GM21576 (cell line): ENCODE measurements at regions not wholly inside any gene's neighbourhood (a gene's known extent, or its start where the extent isn't known, plus 50 kb on each side); places are given as distances from the start of the nearest gene placed in this dataset.

Source experiments
- ATAC-seq: cut with Tn5 transposase; IDR thresholded peaks from one replicate; pipeline ENCODE4 v1.9.1; 2021; ENCODE audit warnings: mild to moderate bottlenecking, moderate library complexity; ENCODE audit not compliant: unreplicated experiment

GRCh38 chr2:144333143-144333555 lies 186.8 kb downstream of the ZEB2 start:
- ATAC-seq, result no peak

- peak; percentile 88 for ATAC-seq
Observed at GRCh38 chr2:144332356-144333142, 187.4 kb downstream of the ZEB2 start.

- peak; percentile 65 for ATAC-seq
Observed at GRCh38 chr2:144331674-144332355, 188.1 kb downstream of the ZEB2 start.

DNA sequence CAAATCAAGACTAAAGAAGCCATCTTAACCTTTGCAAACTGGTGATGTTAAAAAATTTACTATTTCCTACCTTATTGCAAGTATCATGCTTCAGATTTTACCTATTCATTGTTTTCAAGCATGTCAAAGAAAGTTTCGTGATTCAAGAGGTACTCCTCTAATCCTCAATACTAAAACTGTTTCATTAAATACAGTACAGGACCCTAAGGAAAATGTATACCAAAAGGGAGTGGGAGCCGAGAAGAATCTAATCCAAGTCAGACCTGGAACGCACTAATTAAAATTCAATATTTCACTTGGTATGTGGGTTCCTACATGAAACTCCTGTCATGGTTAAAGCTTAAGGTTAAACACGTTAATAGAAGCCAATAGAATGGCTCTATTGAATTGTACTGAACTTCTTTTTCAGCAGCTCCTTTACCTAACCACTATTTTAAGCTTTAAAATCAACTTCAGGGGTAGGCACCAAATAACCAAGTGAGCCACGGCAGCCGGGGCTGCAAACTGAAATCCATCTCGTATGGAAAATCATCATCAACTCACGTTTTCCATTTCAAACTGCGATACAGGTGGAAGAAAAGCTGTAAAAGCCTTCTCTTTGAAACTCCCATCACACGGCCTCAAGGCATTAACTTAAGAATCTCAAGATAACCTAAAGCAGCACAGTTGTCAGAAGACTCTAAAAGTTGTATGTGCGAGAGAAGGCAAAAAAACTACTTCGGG lies 188.8 kb downstream of the ZEB2 start:
- ATAC-seq, result no peak

DNA sequence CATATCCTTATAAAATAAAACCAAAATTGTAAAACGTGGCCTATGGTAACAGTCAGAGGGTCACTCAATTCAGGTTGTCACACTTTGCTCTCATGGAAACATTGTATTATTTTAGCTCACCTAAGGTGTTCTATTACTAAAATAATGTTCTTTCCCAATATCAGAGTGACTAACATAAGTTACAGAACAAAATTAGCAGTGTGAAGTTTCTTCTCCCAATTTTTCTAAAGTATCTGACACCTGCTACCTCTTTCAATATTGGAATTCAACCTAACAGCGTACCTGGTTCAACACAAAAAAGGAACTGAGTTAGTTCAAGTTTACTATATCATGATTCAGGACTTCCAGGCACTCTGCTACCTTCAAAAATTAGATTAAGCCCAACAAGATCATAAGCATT lies 190.4 kb downstream of the ZEB2 start:
- no peak for ATAC-seq

DNA sequence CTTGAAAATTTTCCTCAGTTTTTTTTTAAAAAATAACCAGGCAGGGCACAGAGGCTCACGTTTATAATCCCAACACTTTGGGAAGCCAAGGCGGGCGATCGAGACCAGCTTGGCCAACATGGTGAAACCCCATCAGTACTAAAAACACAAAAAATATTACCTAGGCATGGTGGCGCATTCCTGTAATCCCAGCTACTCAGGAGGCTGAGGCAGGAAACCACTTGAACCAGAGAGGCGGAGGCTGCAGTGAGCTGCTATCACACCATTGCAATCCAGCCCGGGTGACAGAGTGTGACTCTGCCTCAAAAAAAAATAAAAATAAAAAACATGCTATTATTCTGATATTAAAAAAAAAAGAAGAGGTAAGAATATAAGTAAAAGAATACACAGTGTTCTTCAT lies 191.0 kb downstream of the ZEB2 start:
- ATAC-seq, result no peak

DNA sequence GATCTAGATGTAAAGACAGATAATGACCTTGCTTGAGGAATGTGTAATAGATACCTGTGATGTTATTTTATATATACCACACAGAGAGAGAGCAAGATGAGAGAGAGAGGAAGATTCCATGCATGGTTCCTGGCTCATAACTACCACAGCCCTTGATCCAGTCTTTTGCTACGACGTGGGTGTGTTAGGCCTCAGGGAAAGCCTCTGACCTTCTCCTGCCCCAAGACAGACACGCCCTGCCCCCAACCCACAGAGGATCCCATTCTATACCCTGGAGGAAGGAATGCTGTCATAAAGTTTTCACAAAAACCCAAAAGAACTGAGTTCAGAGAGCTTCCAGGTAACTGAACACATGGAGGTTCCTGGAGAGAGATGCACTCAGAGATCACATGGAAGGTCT lies 193.1 kb downstream of the ZEB2 start:
- ATAC-seq, result no peak

- ATAC-seq, result peak; percentile 63
Observed at GRCh38 chr2:144325086-144325485, 194.8 kb downstream of the ZEB2 start.

- peak; percentile 32 for ATAC-seq
Observed at GRCh38 chr2:144324446-144325045, 195.4 kb downstream of the ZEB2 start.

- ATAC-seq, result peak; percentile 42
Observed at GRCh38 chr2:144323946-144324345, 196.0 kb downstream of the ZEB2 start.

DNA sequence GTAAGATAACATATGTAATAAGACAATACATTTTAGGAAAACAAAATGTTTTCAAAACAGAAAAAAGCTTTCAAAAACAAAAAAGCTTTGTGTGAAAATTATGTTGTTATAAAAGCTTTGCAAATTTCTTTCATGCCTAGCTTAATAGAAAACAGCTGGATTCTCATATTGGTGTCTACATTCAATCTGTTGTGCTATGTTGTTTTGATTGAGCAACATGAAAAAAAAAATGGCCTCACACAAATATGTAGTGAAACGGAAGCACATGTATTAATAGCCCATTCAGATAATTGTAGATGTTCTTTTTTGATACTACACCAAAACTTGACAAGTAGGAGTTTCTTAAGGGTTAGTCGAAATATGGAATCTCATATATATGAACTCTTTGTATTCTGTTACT lies 197.5 kb downstream of the ZEB2 start:
- ATAC-seq, result no peak

- ATAC-seq, result no peak
Observed at GRCh38 chr2:144320491-144320890, 199.4 kb downstream of the ZEB2 start.

DNA sequence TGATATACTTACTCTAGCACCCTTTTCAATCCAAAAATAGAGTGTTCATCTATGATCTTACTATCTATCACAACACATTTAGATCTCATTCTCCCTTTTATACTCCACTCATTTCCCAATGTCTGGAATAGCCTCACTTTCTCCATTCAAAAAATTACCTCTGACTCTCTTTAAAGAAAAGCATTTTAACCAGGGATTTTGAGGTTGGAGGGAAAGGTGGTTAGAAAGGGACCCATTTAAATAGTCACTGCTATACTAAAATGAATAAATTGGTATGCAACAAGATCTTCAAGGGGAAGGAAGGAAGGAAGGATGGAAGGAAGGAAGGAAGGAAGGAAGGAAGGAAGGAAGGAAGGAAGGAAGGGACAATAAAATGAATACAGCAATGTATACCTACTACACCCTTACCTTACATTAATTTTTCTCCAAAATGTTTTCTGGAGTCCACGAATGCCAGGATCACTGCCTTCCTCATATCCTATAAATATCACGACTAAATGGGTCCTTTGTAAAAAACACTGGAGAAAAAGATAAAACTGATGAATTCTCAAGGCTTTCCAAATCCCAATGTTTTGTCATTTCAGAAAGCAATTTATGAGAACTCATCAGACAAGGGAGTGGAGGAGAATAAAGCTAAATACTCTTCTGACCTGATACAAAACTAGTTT lies 202.7 kb downstream of the ZEB2 start:
- no peak for ATAC-seq

DNA sequence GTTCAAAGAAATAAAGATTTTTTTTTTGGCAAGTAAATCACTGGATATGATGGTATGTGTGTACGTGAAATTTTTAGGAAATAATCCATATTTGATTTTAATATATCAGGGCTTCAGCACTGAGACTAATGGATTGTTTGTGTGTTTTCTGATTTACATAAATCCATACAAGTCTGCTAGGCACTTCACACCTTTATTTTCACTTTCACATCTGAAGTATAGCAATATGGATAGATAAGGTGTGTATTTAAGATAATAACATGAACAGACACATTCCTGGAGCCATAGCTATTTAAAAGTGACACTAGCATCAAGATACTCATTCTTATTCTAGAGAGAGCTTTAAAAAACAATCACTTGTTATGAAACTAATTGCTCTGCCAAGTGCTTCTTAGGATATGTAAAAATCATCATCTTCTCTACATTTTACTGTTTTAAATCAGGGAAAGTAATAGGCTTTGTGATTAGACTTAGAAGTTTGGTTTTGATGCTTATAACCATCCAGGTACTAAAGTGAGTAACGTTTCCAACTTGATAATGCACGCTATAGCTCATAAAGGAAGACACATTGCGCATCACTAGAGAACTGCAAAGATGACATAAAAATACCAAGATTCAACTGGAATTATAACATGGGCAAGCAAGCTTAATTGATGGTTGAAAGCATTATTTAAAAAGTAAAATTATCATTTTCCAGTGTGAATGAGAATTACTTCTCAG lies 208.9 kb downstream of the ZEB2 start:
- ATAC-seq, result no peak

GRCh38 chr2:144310484-144310883 lies 209.4 kb downstream of the ZEB2 start:
- no peak for ATAC-seq

GRCh38 chr2:144307711-144308110 lies 212.2 kb downstream of the ZEB2 start:
- no peak for ATAC-seq

DNA sequence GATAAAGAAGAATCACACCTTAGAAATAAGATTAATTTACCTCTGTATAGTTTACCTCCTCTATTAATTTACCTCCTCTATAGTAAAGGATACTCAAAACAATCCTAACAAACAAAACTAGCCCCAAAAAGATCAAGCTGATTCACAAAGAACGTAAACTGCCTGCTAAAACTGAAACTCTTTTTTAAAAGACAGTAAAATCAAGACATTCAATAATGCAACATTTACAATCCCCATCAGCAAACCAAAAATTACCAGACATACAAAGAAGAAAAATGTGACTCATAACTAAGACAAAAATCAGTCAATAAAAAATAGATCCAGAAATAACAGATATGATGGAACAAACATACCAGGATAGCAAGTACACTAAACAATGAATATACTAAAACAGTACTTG lies 215.7 kb downstream of the ZEB2 start:
- ATAC-seq, result no peak

DNA sequence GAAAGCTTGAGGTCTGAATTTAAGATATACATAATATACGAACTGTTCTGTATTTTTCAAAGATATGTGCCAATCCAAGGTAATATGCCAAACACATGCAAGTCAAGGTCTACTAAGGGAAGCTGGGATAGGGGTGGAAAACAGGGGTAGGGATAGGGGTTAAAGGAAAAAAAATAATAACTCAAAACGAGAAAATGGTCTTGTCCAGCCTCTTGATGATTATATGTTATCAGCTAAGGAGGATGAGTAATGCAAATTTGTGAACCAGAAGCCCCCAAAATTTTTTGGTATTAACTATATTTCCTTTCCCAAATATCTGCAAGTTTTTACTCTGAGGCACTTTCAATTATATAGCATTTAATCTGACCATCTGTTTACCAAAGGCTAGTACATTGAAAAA lies 219.3 kb downstream of the ZEB2 start:
- ATAC-seq, result no peak

- ATAC-seq, result no peak
Observed at GRCh38 chr2:144290276-144290675, 229.6 kb downstream of the ZEB2 start.

- ATAC-seq, result no peak
Observed at GRCh38 chr2:144288438-144288837, 231.5 kb downstream of the ZEB2 start.
